Ishikawa (cell line): ENCODE measurements at regions not wholly inside any gene's neighbourhood (a gene's known extent, or its start where the extent isn't known, plus 50 kb on each side); places are given as distances from the start of the nearest gene placed in this dataset.

Experiments used
- CEBPB ChIP-seq: IDR thresholded peaks from 2 replicates; pipeline ENCODE4 v1.6.1; 2012
- EP300 ChIP-seq: IDR thresholded peaks from 2 replicates; pipeline ENCODE4 v1.6.1; 2012; ENCODE audit warnings: borderline replicate concordance
- RAD21 ChIP-seq: IDR thresholded peaks from 2 replicates; pipeline ENCODE4 v1.6.1; 2012; ENCODE audit warnings: low read depth
- REST ChIP-seq: IDR thresholded peaks from 2 replicates; pipeline ENCODE4 v1.6.1; 2012; ENCODE audit warnings: low read depth, mild to moderate bottlenecking
- TCF12 ChIP-seq: IDR thresholded peaks from 2 replicates; pipeline ENCODE4 v1.6.1; 2012; ENCODE audit warnings: low read depth
- YY1 ChIP-seq: IDR thresholded peaks from 2 replicates; pipeline ENCODE4 v1.6.1; 2012; ENCODE audit warnings: low read depth

- no peak for TF ChIP-seq EP300
- no peak for TF ChIP-seq YY1
- TF ChIP-seq TCF12, result no peak
- no peak for TF ChIP-seq RAD21
- no peak for TF ChIP-seq REST
- TF ChIP-seq CEBPB, result no peak
These were observed 397.9 kb upstream of the ATP2B1 start for GRCh38 chr12:90106568-90106967.
